ENCODE measurements at regions not wholly inside any gene's neighbourhood (a gene's known extent, or its start where the extent isn't known, plus 50 kb on each side); places are given as distances from the start of the nearest gene placed in this dataset.
A peak's percentile ranks its signal among the peaks of the same experiment; 100 is the strongest.

DNA sequence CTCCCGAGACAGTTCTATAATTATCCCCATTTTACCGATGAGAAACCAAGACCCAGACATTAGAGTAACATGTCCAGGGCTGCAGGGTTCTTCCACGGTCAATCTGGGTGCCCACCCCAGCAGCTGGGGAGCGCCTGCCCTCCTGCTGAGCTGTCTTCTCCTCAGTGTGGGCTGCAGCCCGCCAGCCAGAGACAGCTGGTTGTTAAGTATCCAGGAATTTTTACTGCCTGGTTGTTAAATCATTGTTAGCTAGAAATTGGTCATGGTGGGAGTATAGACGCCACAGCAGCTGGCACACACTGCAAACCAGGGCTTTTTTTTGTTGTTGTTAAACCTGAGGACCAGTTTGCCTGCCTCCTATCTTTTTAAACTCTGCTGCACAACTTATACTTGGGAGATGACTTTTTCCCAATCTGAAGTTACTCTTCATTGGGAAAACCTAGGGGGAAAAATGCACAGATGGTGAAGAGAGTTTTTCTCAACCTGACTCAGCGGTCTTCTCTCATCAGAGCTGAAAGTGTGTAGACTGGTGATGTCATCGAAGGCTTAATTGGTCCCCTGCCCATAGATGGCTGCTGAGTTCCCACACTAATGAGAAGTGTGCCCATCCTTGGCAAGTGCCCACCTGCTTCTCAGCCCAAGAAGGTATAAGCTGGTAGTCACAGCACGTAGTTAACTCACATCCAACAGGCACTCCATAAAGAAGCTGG, 208.6 kb downstream of the DRD1 start:
- Histone ChIP-seq H3K36me3 (ENCODE audit: control insufficient read depth in 5 of 5, insufficient read depth in 5 of 5, low read length in 5 of 5) (no peaks in the 10 kb centered on the region), H3K27me3 (ENCODE audit: control insufficient read depth in 5 of 5, insufficient read depth in 4 of 5, low read length in 5 of 5) (peaks cover 0 to 9% (median 2%) of the 10 kb centered on the region in 5 donors), H3K9me3 (ENCODE audit: control insufficient read depth in 5 of 5, low read length in 5 of 5) (no peaks in the 10 kb centered on the region), H3K4me1 (ENCODE audit: control insufficient read depth in 5 of 5, insufficient read depth in 5 of 5, low read length in 5 of 5) (peaks cover 0 to 7% (median 0%) of the 10 kb centered on the region in 5 donors), H3K9ac (ENCODE audit: low read length in 5 of 5) (no peak overlapping the region), H3K4me3 (ENCODE audit: low read depth in 1 of 5, low read length in 5 of 5) (no peak overlapping the region), H3K27ac (ENCODE audit: low read depth, low read length) (no peak overlapping the region)

DNA sequence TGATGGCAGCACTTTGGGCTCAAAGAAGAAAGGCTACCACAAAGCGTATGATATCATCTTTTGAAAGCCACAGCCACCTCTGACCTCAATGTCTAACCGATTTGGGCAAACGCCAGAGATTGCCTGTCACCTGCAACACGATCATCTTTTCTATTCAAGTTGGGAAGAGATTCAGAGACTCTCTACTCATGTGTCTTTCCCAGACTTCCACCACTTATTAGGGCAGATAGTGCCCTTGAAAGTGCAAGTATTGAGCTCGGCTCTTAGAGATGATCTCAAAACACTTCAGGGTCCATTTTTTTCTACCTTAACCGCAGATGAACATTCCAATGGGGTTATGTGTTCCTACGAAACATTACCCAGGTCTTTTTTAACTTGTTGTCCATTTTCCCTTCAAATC, 213.7 kb downstream of the DRD1 start:
- no peaks in the 10 kb centered on the region for H3K27me3 ChIP-seq (ENCODE audit: control insufficient read depth in 5 of 5, insufficient read depth in 4 of 5, low read length in 5 of 5)
- peaks cover 0 to 6% (median 0%) of the 10 kb centered on the region in 5 donors for H3K4me1 ChIP-seq (ENCODE audit: control insufficient read depth in 5 of 5, insufficient read depth in 5 of 5, low read length in 5 of 5)
- no peak overlapping the region for H3K4me3 ChIP-seq (ENCODE audit: low read depth in 1 of 5, low read length in 5 of 5)
- no peaks in the 10 kb centered on the region for H3K9me3 ChIP-seq (ENCODE audit: control insufficient read depth in 5 of 5, low read length in 5 of 5)
- H3K9ac ChIP-seq (ENCODE audit: low read length in 5 of 5), result no peak overlapping the region
- no peak overlapping the region for H3K27ac ChIP-seq (ENCODE audit: low read depth, low read length)
- H3K36me3 ChIP-seq (ENCODE audit: control insufficient read depth in 5 of 5, insufficient read depth in 5 of 5, low read length in 5 of 5), result no peaks in the 10 kb centered on the region

DNA sequence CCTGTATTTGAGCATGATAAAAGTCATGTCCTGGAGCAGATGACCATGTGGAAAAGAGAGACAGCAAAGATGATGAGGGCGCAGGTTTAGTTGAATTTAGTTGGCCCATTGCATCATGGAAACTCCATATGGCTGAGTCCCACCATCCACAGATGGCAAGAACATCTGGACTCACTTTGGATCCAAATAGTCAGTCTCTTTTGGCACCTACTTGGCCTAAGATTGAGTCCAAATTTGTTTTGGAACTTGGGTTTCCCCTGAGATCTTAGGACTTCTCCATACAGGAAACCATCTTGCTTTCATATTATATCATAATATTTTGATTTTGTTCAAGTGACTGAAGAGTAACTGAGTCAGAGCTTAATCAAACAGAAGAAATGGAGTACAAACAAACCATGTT, 217.5 kb downstream of the DRD1 start:
- no peaks in the 10 kb centered on the region for H3K4me1 ChIP-seq (ENCODE audit: control insufficient read depth in 5 of 5, insufficient read depth in 5 of 5, low read length in 5 of 5)
- no peaks in the 10 kb centered on the region for H3K36me3 ChIP-seq (ENCODE audit: control insufficient read depth in 5 of 5, insufficient read depth in 5 of 5, low read length in 5 of 5)
- H3K4me3 ChIP-seq (ENCODE audit: low read depth in 1 of 5, low read length in 5 of 5), result no peak overlapping the region

DNA sequence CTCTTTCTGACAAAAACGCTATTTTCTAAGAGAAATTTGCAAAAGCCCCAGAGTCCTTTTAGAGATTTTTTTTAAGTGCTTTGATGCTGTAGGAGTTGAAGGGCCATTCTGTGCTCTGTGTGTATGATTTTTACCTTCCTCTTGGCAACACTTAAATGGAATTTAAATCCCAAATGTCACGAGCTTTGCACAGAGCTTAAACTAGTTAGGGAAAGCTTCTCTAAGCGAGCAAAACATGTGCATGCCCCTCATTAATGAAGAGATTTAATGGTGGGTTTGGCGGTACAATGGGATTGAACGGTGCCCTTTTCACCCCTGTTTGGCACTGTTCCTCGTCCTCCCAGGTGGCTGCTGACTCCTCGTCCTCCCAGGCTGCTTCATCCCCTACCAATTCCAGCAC, 220.7 kb downstream of the DRD1 start:
- H3K9me3 ChIP-seq (ENCODE audit: control insufficient read depth in 5 of 5, low read length in 5 of 5), result no peaks in the 10 kb centered on the region
- peaks cover 0 to 19% (median 13%) of the 10 kb centered on the region in 5 donors for H3K4me1 ChIP-seq (ENCODE audit: control insufficient read depth in 5 of 5, insufficient read depth in 5 of 5, low read length in 5 of 5)
- H3K27ac ChIP-seq (ENCODE audit: low read depth, low read length), result no peak overlapping the region
- no peaks in the 10 kb centered on the region for H3K27me3 ChIP-seq (ENCODE audit: control insufficient read depth in 5 of 5, insufficient read depth in 4 of 5, low read length in 5 of 5)
- no peaks in the 10 kb centered on the region for H3K36me3 ChIP-seq (ENCODE audit: control insufficient read depth in 5 of 5, insufficient read depth in 5 of 5, low read length in 5 of 5)
- H3K4me3 ChIP-seq (ENCODE audit: low read depth in 1 of 5, low read length in 5 of 5), result no peak overlapping the region
- H3K9ac ChIP-seq (ENCODE audit: low read length in 5 of 5), result no peak overlapping the region

More for the DNA sequence above, 217.5 kb downstream of the DRD1 start:
- Histone ChIP-seq H3K9ac (ENCODE audit: low read length in 5 of 5) (no peak overlapping the region), H3K27ac (ENCODE audit: low read depth, low read length) (no peak overlapping the region), H3K27me3 (ENCODE audit: control insufficient read depth in 5 of 5, insufficient read depth in 4 of 5, low read length in 5 of 5) (no peaks in the 10 kb centered on the region), H3K9me3 (ENCODE audit: control insufficient read depth in 5 of 5, low read length in 5 of 5) (no peaks in the 10 kb centered on the region)

DNA sequence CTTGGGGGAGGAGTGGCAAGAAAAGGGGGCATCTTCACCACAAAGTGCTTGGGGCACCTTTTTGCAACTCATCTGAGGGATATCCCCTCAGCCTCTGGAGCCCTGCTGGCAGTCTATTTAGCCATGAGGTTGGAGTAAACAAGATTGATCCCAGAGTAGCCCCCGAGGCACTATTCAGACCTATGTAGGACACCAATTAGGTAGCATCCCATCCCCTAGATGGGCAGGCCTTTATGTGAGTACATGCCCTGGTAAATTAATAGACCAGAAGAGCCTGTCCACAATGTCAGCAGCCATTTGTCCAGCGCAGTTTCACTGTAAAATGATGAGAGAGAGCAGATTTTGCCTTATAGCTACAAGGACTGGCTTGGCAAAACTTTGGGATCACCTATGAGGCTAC, 221.4 kb downstream of the DRD1 start:
- Histone ChIP-seq H3K9ac (ENCODE audit: low read length in 5 of 5) (no peak overlapping the region), H3K4me1 (ENCODE audit: control insufficient read depth in 5 of 5, insufficient read depth in 5 of 5, low read length in 5 of 5) (peaks cover under 1 to 25% (median 20%) of the 10 kb centered on the region in 5 donors), H3K4me3 (ENCODE audit: low read depth in 1 of 5, low read length in 5 of 5) (no peak overlapping the region), H3K9me3 (ENCODE audit: control insufficient read depth in 5 of 5, low read length in 5 of 5) (no peaks in the 10 kb centered on the region), H3K36me3 (ENCODE audit: control insufficient read depth in 5 of 5, insufficient read depth in 5 of 5, low read length in 5 of 5) (no peaks in the 10 kb centered on the region), H3K27ac (ENCODE audit: low read depth, low read length) (no peak overlapping the region), H3K27me3 (ENCODE audit: control insufficient read depth in 5 of 5, insufficient read depth in 4 of 5, low read length in 5 of 5) (no peaks in the 10 kb centered on the region)

DNA sequence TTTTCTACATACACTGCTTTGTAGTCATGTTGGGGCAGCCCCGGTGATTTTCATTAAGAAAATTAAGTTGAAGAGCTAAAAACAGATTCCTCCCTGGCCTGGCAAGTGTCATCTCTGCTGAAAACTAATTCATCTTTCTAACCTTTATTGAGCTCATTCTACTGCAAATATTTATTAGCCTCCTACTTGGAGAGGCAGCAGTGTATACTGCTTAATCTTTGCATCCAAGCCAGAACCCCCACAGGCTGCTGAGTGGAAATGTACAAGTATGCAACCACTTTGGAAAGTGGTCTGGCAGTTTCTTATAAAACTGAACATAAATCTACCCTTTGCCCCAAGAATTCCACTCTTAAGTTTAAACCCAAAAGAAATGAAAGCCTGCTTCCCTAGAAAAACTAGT, 223.4 kb downstream of the DRD1 start:
- Histone ChIP-seq H3K4me1 (ENCODE audit: control insufficient read depth in 5 of 5, insufficient read depth in 5 of 5, low read length in 5 of 5) (peaks cover 7 to 42% (median 37%) of the 10 kb centered on the region in 5 donors), H3K9me3 (ENCODE audit: control insufficient read depth in 5 of 5, low read length in 5 of 5) (no peaks in the 10 kb centered on the region), H3K9ac (ENCODE audit: low read length in 5 of 5) (no peak overlapping the region), H3K36me3 (ENCODE audit: control insufficient read depth in 5 of 5, insufficient read depth in 5 of 5, low read length in 5 of 5) (no peaks in the 10 kb centered on the region), H3K27ac (ENCODE audit: low read depth, low read length) (no peak overlapping the region), H3K4me3 (ENCODE audit: low read depth in 1 of 5, low read length in 5 of 5) (no peak overlapping the region), H3K27me3 (ENCODE audit: control insufficient read depth in 5 of 5, insufficient read depth in 4 of 5, low read length in 5 of 5) (no peaks in the 10 kb centered on the region)

DNA sequence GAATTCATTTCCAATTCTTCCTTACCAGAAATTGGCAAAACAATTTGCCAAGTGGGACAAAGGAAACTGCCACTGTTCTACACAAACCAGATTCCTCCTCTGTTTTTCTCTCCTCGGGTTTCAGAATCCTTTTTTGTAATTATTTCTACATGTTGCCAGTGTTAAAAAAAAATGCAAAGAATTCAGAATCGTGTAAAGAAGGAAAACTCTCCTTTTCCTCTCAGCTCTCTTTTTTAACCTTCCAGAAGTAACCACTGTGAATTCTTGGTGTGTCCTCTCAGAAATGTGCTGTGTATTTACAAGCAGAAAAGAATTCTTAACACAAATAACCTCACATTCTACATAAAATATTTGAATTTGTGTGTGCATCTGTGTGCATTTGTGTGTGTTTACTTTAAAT, 224.6 kb downstream of the DRD1 start:
- H3K36me3 ChIP-seq (ENCODE audit: control insufficient read depth in 5 of 5, insufficient read depth in 5 of 5, low read length in 5 of 5), result no peaks in the 10 kb centered on the region
- H3K4me1 ChIP-seq (ENCODE audit: control insufficient read depth in 5 of 5, insufficient read depth in 5 of 5, low read length in 5 of 5), result peaks cover 7 to 42% (median 37%) of the 10 kb centered on the region in 5 donors
- H3K9ac ChIP-seq (ENCODE audit: low read length in 5 of 5), result no peak overlapping the region
- H3K27me3 ChIP-seq (ENCODE audit: control insufficient read depth in 5 of 5, insufficient read depth in 4 of 5, low read length in 5 of 5), result no peaks in the 10 kb centered on the region
- no peak overlapping the region for H3K4me3 ChIP-seq (ENCODE audit: low read depth in 1 of 5, low read length in 5 of 5)
- no peaks in the 10 kb centered on the region for H3K9me3 ChIP-seq (ENCODE audit: control insufficient read depth in 5 of 5, low read length in 5 of 5)
- no peak overlapping the region for H3K27ac ChIP-seq (ENCODE audit: low read depth, low read length)

DNA sequence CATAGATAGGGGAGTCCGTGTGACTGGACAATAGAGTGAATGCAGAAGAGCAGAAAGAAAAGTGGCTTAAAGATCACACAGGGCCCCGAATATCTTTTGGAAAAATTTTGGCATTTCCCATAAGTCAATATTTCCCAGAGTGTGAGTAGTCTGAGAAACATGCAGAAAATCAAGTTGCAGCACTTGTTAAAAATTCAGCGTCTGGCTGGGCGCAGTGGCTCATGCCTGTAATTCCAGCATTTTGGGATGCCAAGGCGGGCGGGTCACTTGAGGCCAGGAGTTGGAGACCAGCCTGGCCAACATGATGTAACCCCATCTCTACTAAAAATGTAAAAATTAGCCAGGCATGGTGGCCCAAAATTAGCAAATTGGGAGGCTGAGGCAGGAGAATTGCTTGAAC, 227.0 kb downstream of the DRD1 start:
- no peaks in the 10 kb centered on the region for H3K9me3 ChIP-seq (ENCODE audit: control insufficient read depth in 5 of 5, low read length in 5 of 5)
- peak overlapping the region in 2 of 5 donors; percentile 6 to 48 for H3K4me3 ChIP-seq (ENCODE audit: low read depth in 1 of 5, low read length in 5 of 5)
- H3K36me3 ChIP-seq (ENCODE audit: control insufficient read depth in 5 of 5, insufficient read depth in 5 of 5, low read length in 5 of 5), result no peaks in the 10 kb centered on the region
- H3K4me1 ChIP-seq (ENCODE audit: control insufficient read depth in 5 of 5, insufficient read depth in 5 of 5, low read length in 5 of 5), result peaks cover 7 to 42% (median 37%) of the 10 kb centered on the region in 5 donors
- H3K27ac ChIP-seq (ENCODE audit: low read depth, low read length), result peak overlapping the region; percentile 98
- H3K9ac ChIP-seq (ENCODE audit: low read length in 5 of 5), result peak overlapping the region in 4 of 5 donors; percentile 34 to 85 (median 63)
- H3K27me3 ChIP-seq (ENCODE audit: control insufficient read depth in 5 of 5, insufficient read depth in 4 of 5, low read length in 5 of 5), result no peaks in the 10 kb centered on the region

DNA sequence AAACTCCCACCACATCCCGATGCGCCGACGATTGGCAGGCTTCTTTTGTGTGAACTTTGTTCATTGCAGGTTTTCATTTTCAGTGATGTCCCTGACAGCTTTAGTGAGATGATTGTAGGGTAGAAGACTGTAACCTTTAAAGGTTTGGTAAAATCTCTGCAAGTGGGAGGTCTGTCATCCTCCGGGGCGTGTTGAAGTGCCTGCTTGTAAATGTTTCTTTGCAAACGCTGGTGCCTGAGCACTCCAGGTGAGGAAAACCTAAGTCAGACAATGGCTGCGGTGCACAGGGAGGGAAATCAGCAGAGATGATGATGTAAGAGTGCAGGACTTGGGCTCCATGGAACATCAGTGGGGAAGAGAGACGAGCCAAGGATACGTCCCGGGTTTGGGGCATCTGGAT, 228.1 kb downstream of the DRD1 start:
- Histone ChIP-seq H3K4me3 (ENCODE audit: low read depth in 1 of 5, low read length in 5 of 5) (no peak overlapping the region), H3K36me3 (ENCODE audit: control insufficient read depth in 5 of 5, insufficient read depth in 5 of 5, low read length in 5 of 5) (no peaks in the 10 kb centered on the region), H3K9ac (ENCODE audit: low read length in 5 of 5) (no peak overlapping the region), H3K27me3 (ENCODE audit: control insufficient read depth in 5 of 5, insufficient read depth in 4 of 5, low read length in 5 of 5) (no peaks in the 10 kb centered on the region), H3K9me3 (ENCODE audit: control insufficient read depth in 5 of 5, low read length in 5 of 5) (no peaks in the 10 kb centered on the region), H3K27ac (ENCODE audit: low read depth, low read length) (peak overlapping the region; percentile 98), H3K4me1 (ENCODE audit: control insufficient read depth in 5 of 5, insufficient read depth in 5 of 5, low read length in 5 of 5) (peaks cover 7 to 42% (median 37%) of the 10 kb centered on the region in 5 donors)

DNA sequence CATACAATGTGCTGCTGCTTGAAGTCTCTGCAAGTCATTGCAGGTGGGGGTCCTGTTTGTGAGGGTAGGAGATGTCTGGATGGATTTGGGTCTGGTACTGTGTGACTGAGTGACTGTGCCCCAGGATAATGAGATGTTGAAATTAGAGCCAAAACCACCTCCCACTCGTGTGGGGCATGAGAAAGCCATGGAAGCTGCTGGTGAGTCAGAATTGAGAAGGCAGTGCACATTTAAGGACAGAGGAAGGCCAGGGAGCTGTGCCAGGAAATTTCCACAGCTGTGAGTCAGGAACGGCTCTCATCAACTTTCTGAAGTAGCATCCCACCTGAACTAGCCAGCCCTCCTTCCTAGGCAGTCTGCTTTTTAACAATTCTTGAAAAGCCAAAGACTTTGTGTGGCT, 229.8 kb downstream of the DRD1 start:
- H3K9me3 ChIP-seq (ENCODE audit: control insufficient read depth in 5 of 5, low read length in 5 of 5), result no peaks in the 10 kb centered on the region
- no peak overlapping the region for H3K27ac ChIP-seq (ENCODE audit: low read depth, low read length)
- no peak overlapping the region for H3K4me3 ChIP-seq (ENCODE audit: low read depth in 1 of 5, low read length in 5 of 5)
- H3K4me1 ChIP-seq (ENCODE audit: control insufficient read depth in 5 of 5, insufficient read depth in 5 of 5, low read length in 5 of 5), result peaks cover 7 to 32% (median 30%) of the 10 kb centered on the region in 5 donors
- H3K27me3 ChIP-seq (ENCODE audit: control insufficient read depth in 5 of 5, insufficient read depth in 4 of 5, low read length in 5 of 5), result no peaks in the 10 kb centered on the region
- H3K9ac ChIP-seq (ENCODE audit: low read length in 5 of 5), result no peak overlapping the region
- H3K36me3 ChIP-seq (ENCODE audit: control insufficient read depth in 5 of 5, insufficient read depth in 5 of 5, low read length in 5 of 5), result no peaks in the 10 kb centered on the region
